Keratinocyte (primary cell): ENCODE measurements at regions not wholly inside any gene's neighbourhood (a gene's known extent, or its start where the extent isn't known, plus 50 kb on each side); places are given as distances from the start of the nearest gene placed in this dataset.

ENCODE experiments used
- DNase-seq: peaks from one replicate; pipeline ENCODE4 v3.0.0-alpha.2; 2011; ENCODE audit warnings: low read depth, missing footprints, low spot score
- FAIRE-seq: peaks from 2 replicates; lab custom pipeline; 2011; peaks lifted over from hg19 to GRCh38; lab: Jason Lieb, UNC
- H2AFZ ChIP-seq: 2 replicates; pipeline ENCODE4 v1.6.0; 2012; ENCODE audit warnings: low read length, control low read depth, inconsistent platforms; ENCODE audit not compliant: control insufficient read depth
- H3K27ac ChIP-seq: 2 replicates; pipeline ENCODE4 v1.5.1; 2011; ENCODE audit warnings: low read length; ENCODE audit not compliant: control insufficient read depth, insufficient read depth
- H3K27me3 ChIP-seq: 3 replicates; pipeline ENCODE4 v1.6.0; 2011; ENCODE audit warnings: low read length; ENCODE audit not compliant: control insufficient read depth, insufficient read depth; ENCODE audit errors: extremely low read depth
- H3K36me3 ChIP-seq, 2 experiments: 2 replicates in 1 of 2; 3 replicates in 1 of 2; pipeline ENCODE4 v1.5.1; 2011; ENCODE audit warnings: low read length in 2 of 2, mild to moderate bottlenecking in 1 of 2; ENCODE audit not compliant: control insufficient read depth in 2 of 2, insufficient read depth in 2 of 2; ENCODE audit errors: extremely low read depth in 1 of 2
- H3K4me1 ChIP-seq: 3 replicates; pipeline ENCODE4 v1.5.1; 2011; ENCODE audit warnings: low read length; ENCODE audit not compliant: control insufficient read depth, insufficient read depth; ENCODE audit errors: extremely low read depth
- H3K4me2 ChIP-seq: 3 replicates; pipeline ENCODE4 v1.6.0; 2011; ENCODE audit warnings: low read depth, low read length; ENCODE audit not compliant: control insufficient read depth, insufficient read depth; ENCODE audit errors: extremely low read depth
- H3K4me3 ChIP-seq, 3 experiments: fragments of 200-600 bp in 1 of 3; sonication (generic) in 1 of 3; 2 replicates in 2 of 3; 3 replicates in 1 of 3; pipeline ENCODE4 v1.5.1; 2011 to 2016; ENCODE audit warnings: low read length in 3 of 3, mild to moderate bottlenecking in 3 of 3, control low read depth in 2 of 3, inconsistent platforms in 1 of 3, low read depth in 1 of 3, mixed read lengths in 1 of 3, mixed run types in 1 of 3, moderate library complexity in 1 of 3; ENCODE audit not compliant: control insufficient read depth in 2 of 3, insufficient read depth in 2 of 3; ENCODE audit errors: extremely low read depth in 1 of 3
- H3K79me2 ChIP-seq: 2 replicates; pipeline ENCODE4 v1.6.0; 2012; ENCODE audit warnings: low read length; ENCODE audit not compliant: control insufficient read depth, insufficient read depth
- H3K9ac ChIP-seq: 3 replicates; pipeline ENCODE4 v1.6.0; 2011; ENCODE audit warnings: low read length; ENCODE audit not compliant: control insufficient read depth, insufficient read depth; ENCODE audit errors: extremely low read depth
- H3K9me1 ChIP-seq: 3 replicates; pipeline ENCODE4 v1.6.0; 2011; ENCODE audit warnings: low read length; ENCODE audit not compliant: control insufficient read depth, insufficient read depth; ENCODE audit errors: extremely low read depth
- H3K9me3 ChIP-seq: 2 replicates; pipeline ENCODE4 v1.5.1; 2012; ENCODE audit warnings: low read depth, low read length; ENCODE audit not compliant: control insufficient read depth
- H4K20me1 ChIP-seq: 3 replicates; pipeline ENCODE4 v1.6.0; 2011; ENCODE audit warnings: low read length; ENCODE audit not compliant: control insufficient read depth, insufficient read depth; ENCODE audit errors: extremely low read depth
- CTCF ChIP-seq, 3 experiments: IDR thresholded peaks in 1 of 3; conservative IDR thresholded peaks in 1 of 3; optimal IDR thresholded peaks in 1 of 3; 2 replicates in 2 of 3; 3 replicates in 1 of 3; pipeline versions ENCODE3 to v1.5.1; 2011; ENCODE audit warnings: low read length in 3 of 3, mild to moderate bottlenecking in 3 of 3, moderate library complexity in 2 of 3, control low read depth in 1 of 3, inconsistent platforms in 1 of 3; ENCODE audit not compliant: insufficient read depth in 2 of 3; ENCODE audit errors: extremely low read depth in 1 of 3
- EZH2 ChIP-seq: IDR thresholded peaks from one replicate; pipeline ENCODE4 v1.6.1; 2012; ENCODE audit warnings: inconsistent platforms, mild to moderate bottlenecking, low read length, moderate library complexity
- dilution Hi-C: fragments of 300-500 bp; cut with MboI; formaldehyde crosslinking; loops from one replicate; pipeline ENCODE4 v1.7.0; 2020; ENCODE audit warnings: low sequenced_read_pairs; ENCODE audit not compliant: extremely low pct_ligation_motif_present

- DNase-seq (no peak), FAIRE-seq (no peak)
- TF ChIP-seq CTCF (optimal IDR thresholded peaks at IDR 0.05 in 1 of 3, IDR thresholded peaks at IDR 0.05 in 1 of 3, conservative IDR thresholded peaks at IDR 0.05 in 1 of 3; ENCODE audit: extremely low read depth in 1 of 3, insufficient read depth in 2 of 3, low read length in 3 of 3) (no peak), EZH2 (no peak)
- Histone ChIP-seq H3K9me1 (no peaks in the 10 kb centered on the region), H3K4me2 (no peak overlapping the region), H3K79me2 (no peaks in the 10 kb centered on the region), H2AFZ (no peak overlapping the region), H3K9ac (no peak overlapping the region), H3K4me1 (no peaks in the 10 kb centered on the region), H3K27me3 (no peaks in the 10 kb centered on the region), H3K36me3 (no peaks in the 10 kb centered on the region), H4K20me1 (no peaks in the 10 kb centered on the region), H3K9me3 (no peaks in the 10 kb centered on the region), H3K4me3 (no peak overlapping the region), H3K27ac (no peak overlapping the region)
- dilution Hi-C loops, result no loop called here
Measured at GRCh38 chr2:195017890-195018289, 639.1 kb upstream of the SLC39A10 start.

- no peaks in the 10 kb centered on the region for H4K20me1 ChIP-seq
- no peak for TF ChIP-seq EZH2
- no peak for TF ChIP-seq CTCF (optimal IDR thresholded peaks at IDR 0.05 in 1 of 3, IDR thresholded peaks at IDR 0.05 in 1 of 3, conservative IDR thresholded peaks at IDR 0.05 in 1 of 3; ENCODE audit: extremely low read depth in 1 of 3, insufficient read depth in 2 of 3, low read length in 3 of 3)
- no peak overlapping the region for H3K27ac ChIP-seq
- no peaks in the 10 kb centered on the region for H3K9me3 ChIP-seq
- no peaks in the 10 kb centered on the region for H3K79me2 ChIP-seq
- no peaks in the 10 kb centered on the region for H3K9me1 ChIP-seq
- H3K4me3 ChIP-seq, result no peak overlapping the region
- no peak overlapping the region for H3K9ac ChIP-seq
- no peaks in the 10 kb centered on the region for H3K27me3 ChIP-seq
- no peak for FAIRE-seq
- no peaks in the 10 kb centered on the region for H3K4me1 ChIP-seq
- no peak overlapping the region for H2AFZ ChIP-seq
- H3K4me2 ChIP-seq, result no peak overlapping the region
- no peaks in the 10 kb centered on the region for H3K36me3 ChIP-seq
- DNase-seq, result no peak
- dilution Hi-C loops, result no loop called here
Measured at GRCh38 chr2:195016841-195017240, 640.2 kb upstream of the SLC39A10 start.
